ENCODE measurements at regions not wholly inside any gene's neighbourhood (a gene's known extent, or its start where the extent isn't known, plus 50 kb on each side); places are given as distances from the start of the nearest gene placed in this dataset.

- Histone ChIP-seq H3K27me3 (no peaks in the 10 kb centered on the region), H3K9me3 (no peaks in the 10 kb centered on the region), H3K4me3 (no peak overlapping the region), H3K36me3 (no peaks in the 10 kb centered on the region)
- no peak for DNase-seq
Observed at GRCh38 chr3:18778598-18778997, 353.5 kb upstream of the SATB1 start.

GRCh38 chr3:18778094-18778493, 353.0 kb upstream of the SATB1 start:
- no peaks in the 10 kb centered on the region for H3K27me3 ChIP-seq
- H3K4me3 ChIP-seq: no peak overlapping the region
- no peaks in the 10 kb centered on the region for H3K9me3 ChIP-seq
- no peak for DNase-seq
- H3K36me3 ChIP-seq: no peaks in the 10 kb centered on the region

- H3K9me3 ChIP-seq: no peaks in the 10 kb centered on the region
- H3K4me3 ChIP-seq: no peak overlapping the region
- no peak for DNase-seq
- no peaks in the 10 kb centered on the region for H3K36me3 ChIP-seq
- no peaks in the 10 kb centered on the region for H3K27me3 ChIP-seq
Observed at GRCh38 chr3:18775501-18775900, 350.4 kb upstream of the SATB1 start.

GRCh38 chr3:18774319-18775088, 349.4 kb upstream of the SATB1 start:
- no peaks in the 10 kb centered on the region for H3K9me3 ChIP-seq
- H3K4me3 ChIP-seq: no peak overlapping the region
- no peaks in the 10 kb centered on the region for H3K27me3 ChIP-seq
- H3K36me3 ChIP-seq: no peaks in the 10 kb centered on the region
- DNase-seq: no peak

GRCh38 chr3:18772699-18773305, 347.7 kb upstream of the SATB1 start:
- Histone ChIP-seq H3K27me3 (no peaks in the 10 kb centered on the region), H3K9me3 (no peaks in the 10 kb centered on the region), H3K36me3 (no peaks in the 10 kb centered on the region), H3K4me3 (no peak overlapping the region)
- no peak for DNase-seq

- no peaks in the 10 kb centered on the region for H3K27me3 ChIP-seq
- H3K4me3 ChIP-seq: no peak overlapping the region
- DNase-seq: no peak
- no peaks in the 10 kb centered on the region for H3K36me3 ChIP-seq
- H3K9me3 ChIP-seq: no peaks in the 10 kb centered on the region
Observed at GRCh38 chr3:18771931-18772330, 346.8 kb upstream of the SATB1 start.

GRCh38 chr3:18770800-18771199, 345.7 kb upstream of the SATB1 start:
- Histone ChIP-seq H3K9me3 (no peaks in the 10 kb centered on the region), H3K27me3 (no peaks in the 10 kb centered on the region), H3K36me3 (no peaks in the 10 kb centered on the region), H3K4me3 (no peak overlapping the region)
- no peak for DNase-seq

GRCh38 chr3:18767756-18768303, 342.7 kb upstream of the SATB1 start:
- Histone ChIP-seq H3K27me3 (no peaks in the 10 kb centered on the region), H3K9me3 (no peaks in the 10 kb centered on the region), H3K4me3 (no peak overlapping the region), H3K36me3 (no peaks in the 10 kb centered on the region)
- no peak for DNase-seq

GRCh38 chr3:18766974-18767373, 341.8 kb upstream of the SATB1 start:
- no peaks in the 10 kb centered on the region for H3K27me3 ChIP-seq
- DNase-seq: no peak
- H3K9me3 ChIP-seq: no peaks in the 10 kb centered on the region
- no peak overlapping the region for H3K4me3 ChIP-seq
- H3K36me3 ChIP-seq: no peaks in the 10 kb centered on the region

GRCh38 chr3:18765662-18766061, 340.5 kb upstream of the SATB1 start:
- H3K9me3 ChIP-seq: no peaks in the 10 kb centered on the region
- H3K4me3 ChIP-seq: no peak overlapping the region
- H3K36me3 ChIP-seq: no peaks in the 10 kb centered on the region
- H3K27me3 ChIP-seq: no peaks in the 10 kb centered on the region
- DNase-seq: no peak

GRCh38 chr3:18765161-18765560, 340.0 kb upstream of the SATB1 start:
- H3K36me3 ChIP-seq: no peaks in the 10 kb centered on the region
- H3K4me3 ChIP-seq: no peak overlapping the region
- no peaks in the 10 kb centered on the region for H3K27me3 ChIP-seq
- H3K9me3 ChIP-seq: no peaks in the 10 kb centered on the region
- no peak for DNase-seq

GRCh38 chr3:18761530-18761929, 336.4 kb upstream of the SATB1 start:
- DNase-seq: no peak
- H3K9me3 ChIP-seq: no peaks in the 10 kb centered on the region
- H3K36me3 ChIP-seq: no peaks in the 10 kb centered on the region
- no peak overlapping the region for H3K4me3 ChIP-seq
- H3K27me3 ChIP-seq: no peaks in the 10 kb centered on the region

- H3K9me3 ChIP-seq: no peaks in the 10 kb centered on the region
- no peak overlapping the region for H3K4me3 ChIP-seq
- DNase-seq: no peak
- no peaks in the 10 kb centered on the region for H3K36me3 ChIP-seq
- no peaks in the 10 kb centered on the region for H3K27me3 ChIP-seq
Observed at GRCh38 chr3:18758047-18758704, 333.0 kb upstream of the SATB1 start.

GRCh38 chr3:18757476-18757875, 332.3 kb upstream of the SATB1 start:
- Histone ChIP-seq H3K4me3 (no peak overlapping the region), H3K9me3 (no peaks in the 10 kb centered on the region), H3K27me3 (no peaks in the 10 kb centered on the region), H3K36me3 (no peaks in the 10 kb centered on the region)
- DNase-seq: no peak

- no peaks in the 10 kb centered on the region for H3K36me3 ChIP-seq
- H3K27me3 ChIP-seq: no peaks in the 10 kb centered on the region
- no peaks in the 10 kb centered on the region for H3K9me3 ChIP-seq
- DNase-seq: no peak
- H3K4me3 ChIP-seq: no peak overlapping the region
Observed at GRCh38 chr3:18752273-18752934, 327.3 kb upstream of the SATB1 start.

GRCh38 chr3:18751514-18751913, 326.4 kb upstream of the SATB1 start:
- Histone ChIP-seq H3K27me3 (no peaks in the 10 kb centered on the region), H3K4me3 (no peak overlapping the region), H3K36me3 (no peaks in the 10 kb centered on the region), H3K9me3 (no peaks in the 10 kb centered on the region)
- no peak for DNase-seq

- no peaks in the 10 kb centered on the region for H3K36me3 ChIP-seq
- no peaks in the 10 kb centered on the region for H3K27me3 ChIP-seq
- no peak for DNase-seq
Observed at GRCh38 chr3:18747383-18747782, 322.2 kb upstream of the SATB1 start.

More at GRCh38 chr3:18747383-18747782, 322.2 kb upstream of the SATB1 start:
- H3K4me3 ChIP-seq: no peak overlapping the region
- H3K9me3 ChIP-seq: no peaks in the 10 kb centered on the region

All from MG63 (cell line).